ENCODE measurements at regions not wholly inside any gene's neighbourhood (a gene's known extent, or its start where the extent isn't known, plus 50 kb on each side); places are given as distances from the start of the nearest gene placed in this dataset.

DNA sequence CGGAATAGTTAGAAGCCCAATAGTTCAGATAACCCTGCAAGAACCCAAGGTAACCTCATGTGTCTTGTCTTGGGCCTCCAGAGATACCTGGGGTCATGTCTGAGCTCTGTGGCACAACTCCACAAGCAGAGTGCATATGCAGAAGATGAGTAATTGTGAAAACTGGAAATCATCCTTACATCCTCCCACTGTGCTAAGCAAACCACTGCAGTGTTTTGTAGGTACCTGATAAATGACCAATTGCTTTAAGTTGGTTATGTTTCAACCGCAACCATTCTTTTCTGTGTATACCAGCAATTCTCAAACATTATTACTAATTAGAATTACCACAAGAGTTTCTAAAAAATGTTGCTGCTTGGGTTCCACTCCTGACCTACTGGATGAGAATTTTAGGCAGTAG is 73.2 kb downstream of the CBLL2 start:
- Histone ChIP-seq H2AFZ (ENCODE audit: low read length) (no peak overlapping the region), H3K4me2 (ENCODE audit: extremely low read depth, insufficient read depth, low read length) (no peak overlapping the region), H3K27ac (ENCODE audit: insufficient read depth, low read length) (no peak overlapping the region), H4K20me1 (ENCODE audit: control insufficient read depth, extremely low read depth, insufficient read depth, low read length) (no peaks in the 10 kb centered on the region), H3K27me3 (ENCODE audit: control insufficient read depth, insufficient read depth, low read length) (no peaks in the 10 kb centered on the region), H3K9me3 (ENCODE audit: control insufficient read depth, insufficient read depth, low read depth, low read length) (no peaks in the 10 kb centered on the region), H3K4me3 (replicated peaks in 1 of 4; ENCODE audit: control extremely low read depth in 1 of 4, insufficient read depth in 1 of 4, low read depth in 3 of 4, low read length in 4 of 4) (no peak overlapping the region), H3K79me2 (ENCODE audit: control insufficient read depth, insufficient read depth, low read length) (no peaks in the 10 kb centered on the region), H3K9ac (ENCODE audit: insufficient read depth, low read length) (no peak overlapping the region), H3K36me3 (ENCODE audit: control insufficient read depth, insufficient read depth, low read length) (no peaks in the 10 kb centered on the region), H3K4me1 (ENCODE audit: control insufficient read depth, extremely low read depth, insufficient read depth, low read length) (no peaks in the 10 kb centered on the region)
- no peak for TF ChIP-seq EZH2 (IDR thresholded peaks at IDR 0.05; ENCODE audit: low read length, missing control alignments)
- no peak for TF ChIP-seq CTCF (conservative IDR thresholded peaks at IDR 0.05 in 1 of 2, IDR thresholded peaks at IDR 0.05 in 1 of 2; ENCODE audit: low read depth in 1 of 2, low read length in 2 of 2)
- peak in 1 of 2 donors; percentile 69 for DNase-seq (ENCODE audit: low read depth in 2 of 2)

DNA sequence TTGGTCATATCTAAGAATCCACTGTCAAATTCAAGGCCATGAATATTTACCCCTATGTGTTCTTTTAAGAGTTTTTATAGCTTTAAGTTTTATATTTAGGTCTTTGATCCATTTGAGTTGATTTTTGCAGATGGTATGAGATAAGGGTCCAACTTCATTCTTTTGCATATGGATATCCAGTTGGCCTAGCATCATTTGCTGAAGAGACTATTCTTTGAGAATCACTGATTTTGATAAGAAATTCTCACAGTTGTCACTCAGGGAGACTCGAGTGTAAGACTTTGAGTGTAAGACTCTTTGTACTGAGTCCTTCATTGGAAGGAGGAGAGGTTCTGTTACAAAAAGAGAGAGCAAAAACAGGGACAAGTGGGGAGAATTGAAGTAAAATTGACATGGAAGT is 74.8 kb downstream of the CBLL2 start:
- no peaks in the 10 kb centered on the region for H4K20me1 ChIP-seq (ENCODE audit: control insufficient read depth, extremely low read depth, insufficient read depth, low read length)
- no peak overlapping the region for H3K4me3 ChIP-seq (replicated peaks in 1 of 4; ENCODE audit: control extremely low read depth in 1 of 4, insufficient read depth in 1 of 4, low read depth in 3 of 4, low read length in 4 of 4)
- no peak overlapping the region for H3K9ac ChIP-seq (ENCODE audit: insufficient read depth, low read length)
- no peaks in the 10 kb centered on the region for H3K79me2 ChIP-seq (ENCODE audit: control insufficient read depth, insufficient read depth, low read length)
- H3K4me2 ChIP-seq (ENCODE audit: extremely low read depth, insufficient read depth, low read length), result no peak overlapping the region
- H3K27me3 ChIP-seq (ENCODE audit: control insufficient read depth, insufficient read depth, low read length), result no peaks in the 10 kb centered on the region
- H2AFZ ChIP-seq (ENCODE audit: low read length), result no peak overlapping the region
- no peaks in the 10 kb centered on the region for H3K9me3 ChIP-seq (ENCODE audit: control insufficient read depth, insufficient read depth, low read depth, low read length)
- no peak for DNase-seq (ENCODE audit: low read depth in 2 of 2)
- no peaks in the 10 kb centered on the region for H3K4me1 ChIP-seq (ENCODE audit: control insufficient read depth, extremely low read depth, insufficient read depth, low read length)
- TF ChIP-seq EZH2 (IDR thresholded peaks at IDR 0.05; ENCODE audit: low read length, missing control alignments), result no peak
- no peak for TF ChIP-seq CTCF (conservative IDR thresholded peaks at IDR 0.05 in 1 of 2, IDR thresholded peaks at IDR 0.05 in 1 of 2; ENCODE audit: low read depth in 1 of 2, low read length in 2 of 2)
- H3K27ac ChIP-seq (ENCODE audit: insufficient read depth, low read length), result no peak overlapping the region
- no peaks in the 10 kb centered on the region for H3K36me3 ChIP-seq (ENCODE audit: control insufficient read depth, insufficient read depth, low read length)

DNA sequence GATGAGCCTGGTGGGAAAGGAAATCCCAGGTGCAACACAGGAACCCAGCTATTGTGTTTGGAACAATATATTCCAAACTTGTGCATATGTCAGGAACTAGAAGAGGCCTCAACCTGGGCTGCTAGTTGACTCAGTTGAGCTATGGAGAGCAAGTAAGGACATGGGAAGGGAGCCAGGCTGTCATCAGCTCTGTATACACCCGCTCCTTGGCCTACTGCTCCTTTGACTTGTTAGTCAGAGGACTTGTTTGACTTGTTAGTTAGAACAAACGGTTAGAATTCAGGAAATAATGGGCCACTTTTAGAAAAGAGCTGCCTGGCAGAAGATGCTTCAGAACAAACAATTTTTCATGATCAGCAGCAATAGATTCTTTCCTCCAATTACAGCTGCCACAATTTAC is 76.4 kb downstream of the CBLL2 start:
- DNase-seq (ENCODE audit: low read depth in 2 of 2), result peak in 1 of 2 donors; percentile 31
- Histone ChIP-seq H3K79me2 (ENCODE audit: control insufficient read depth, insufficient read depth, low read length) (no peaks in the 10 kb centered on the region), H4K20me1 (ENCODE audit: control insufficient read depth, extremely low read depth, insufficient read depth, low read length) (no peaks in the 10 kb centered on the region), H3K36me3 (ENCODE audit: control insufficient read depth, insufficient read depth, low read length) (no peaks in the 10 kb centered on the region), H3K4me3 (replicated peaks in 1 of 4; ENCODE audit: control extremely low read depth in 1 of 4, insufficient read depth in 1 of 4, low read depth in 3 of 4, low read length in 4 of 4) (no peak overlapping the region), H2AFZ (ENCODE audit: low read length) (no peak overlapping the region), H3K9ac (ENCODE audit: insufficient read depth, low read length) (no peak overlapping the region), H3K27me3 (ENCODE audit: control insufficient read depth, insufficient read depth, low read length) (no peaks in the 10 kb centered on the region), H3K9me3 (ENCODE audit: control insufficient read depth, insufficient read depth, low read depth, low read length) (no peaks in the 10 kb centered on the region), H3K27ac (ENCODE audit: insufficient read depth, low read length) (no peak overlapping the region), H3K4me2 (ENCODE audit: extremely low read depth, insufficient read depth, low read length) (no peak overlapping the region), H3K4me1 (ENCODE audit: control insufficient read depth, extremely low read depth, insufficient read depth, low read length) (no peaks in the 10 kb centered on the region)
- TF ChIP-seq CTCF (conservative IDR thresholded peaks at IDR 0.05 in 1 of 2, IDR thresholded peaks at IDR 0.05 in 1 of 2; ENCODE audit: low read depth in 1 of 2, low read length in 2 of 2) (no peak), EZH2 (IDR thresholded peaks at IDR 0.05; ENCODE audit: low read length, missing control alignments) (no peak)

Data from fibroblast of lung (primary cell).